ENCODE measurements at regions not wholly inside any gene's neighbourhood (a gene's known extent, or its start where the extent isn't known, plus 50 kb on each side); places are given as distances from the start of the nearest gene placed in this dataset.

DNA sequence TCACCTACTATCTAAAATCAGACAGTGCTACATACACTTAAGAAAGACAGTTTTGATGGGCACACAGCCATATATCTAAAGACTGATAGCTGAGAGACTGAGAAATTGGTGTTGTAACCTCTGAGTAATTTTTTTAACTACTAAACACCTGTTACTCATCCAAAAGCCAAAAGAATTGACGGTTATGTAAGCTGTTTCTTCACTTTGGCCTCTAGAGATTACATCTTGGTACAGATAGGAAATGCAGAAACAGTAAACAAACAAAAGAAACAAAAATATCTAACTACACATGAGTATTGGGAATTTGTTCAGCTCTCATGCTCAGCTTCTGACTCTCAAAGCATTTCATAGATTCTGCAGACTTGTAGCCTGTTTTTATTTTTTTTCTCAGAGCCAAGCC is 152.1 kb upstream of the GAS1 start:
- TF ChIP-seq, protein P1, sequence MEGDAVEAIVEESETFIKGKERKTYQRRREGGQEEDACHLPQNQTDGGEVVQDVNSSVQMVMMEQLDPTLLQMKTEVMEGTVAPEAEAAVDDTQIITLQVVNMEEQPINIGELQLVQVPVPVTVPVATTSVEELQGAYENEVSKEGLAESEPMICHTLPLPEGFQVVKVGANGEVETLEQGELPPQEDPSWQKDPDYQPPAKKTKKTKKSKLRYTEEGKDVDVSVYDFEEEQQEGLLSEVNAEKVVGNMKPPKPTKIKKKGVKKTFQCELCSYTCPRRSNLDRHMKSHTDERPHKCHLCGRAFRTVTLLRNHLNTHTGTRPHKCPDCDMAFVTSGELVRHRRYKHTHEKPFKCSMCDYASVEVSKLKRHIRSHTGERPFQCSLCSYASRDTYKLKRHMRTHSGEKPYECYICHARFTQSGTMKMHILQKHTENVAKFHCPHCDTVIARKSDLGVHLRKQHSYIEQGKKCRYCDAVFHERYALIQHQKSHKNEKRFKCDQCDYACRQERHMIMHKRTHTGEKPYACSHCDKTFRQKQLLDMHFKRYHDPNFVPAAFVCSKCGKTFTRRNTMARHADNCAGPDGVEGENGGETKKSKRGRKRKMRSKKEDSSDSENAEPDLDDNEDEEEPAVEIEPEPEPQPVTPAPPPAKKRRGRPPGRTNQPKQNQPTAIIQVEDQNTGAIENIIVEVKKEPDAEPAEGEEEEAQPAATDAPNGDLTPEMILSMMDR (IDR thresholded peaks at IDR 0.05) = no peak
- Mint-ChIP-seq H3K27me3 (peaks cover 7% of the 10 kb centered on the region), H3K27ac (no peak overlapping the region), H3K4me1 (ENCODE audit: low read depth) (no peaks in the 10 kb centered on the region), H3K4me3 (no peak overlapping the region), H3K9me3 (peaks cover 2% of the 10 kb centered on the region), H3K36me3 (ENCODE audit: low read depth) (no peaks in the 10 kb centered on the region)
- no peak for DNase-seq
- ChIA-PET CTCF (no interaction called here), POLR2A (interaction anchor here (1.0 kb wide), 1 partner anchor 9 kb away, joined by 3 read pairs; no protein-coding TSS in a partner anchor)
- no peak for ATAC-seq
- intact Hi-C loops (cut with micrococcal nuclease) = no loop called here

DNA sequence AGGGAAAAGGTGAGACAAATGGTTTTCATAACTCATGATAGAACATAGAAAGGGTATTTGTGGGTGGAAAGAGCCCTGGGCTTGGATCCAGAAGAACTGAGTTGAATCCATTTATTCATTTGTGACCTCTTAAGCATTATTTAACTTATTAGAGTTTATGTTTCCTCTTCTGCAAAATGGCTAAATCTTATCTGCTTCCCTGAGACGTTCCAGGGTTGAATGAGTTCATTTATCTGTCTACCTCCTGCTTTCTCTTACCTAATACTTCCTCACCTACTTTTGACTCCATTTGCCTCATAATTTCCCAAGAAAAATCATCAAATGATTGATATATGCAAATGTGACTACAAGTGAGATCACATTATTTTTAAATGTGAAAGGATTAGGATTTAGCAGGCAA is 152.7 kb upstream of the GAS1 start:
- ATAC-seq = no peak
- no peak overlapping the region for H3K4me3 Mint-ChIP-seq
- peaks cover 8% of the 10 kb centered on the region for H3K27me3 Mint-ChIP-seq
- H3K27ac Mint-ChIP-seq = no peak overlapping the region
- no peaks in the 10 kb centered on the region for H3K4me1 Mint-ChIP-seq (ENCODE audit: low read depth)
- DNase-seq = no peak
- TF ChIP-seq, protein P1 (IDR thresholded peaks at IDR 0.05) = no peak
- H3K9me3 Mint-ChIP-seq = no peaks in the 10 kb centered on the region
- intact Hi-C loops (cut with micrococcal nuclease) = no loop called here
- no peaks in the 10 kb centered on the region for H3K36me3 Mint-ChIP-seq (ENCODE audit: low read depth)
- ChIA-PET CTCF (no interaction called here), POLR2A (interaction anchor here (1.0 kb wide), 1 partner anchor 8 kb away, joined by 3 read pairs; no protein-coding TSS in a partner anchor)

DNA sequence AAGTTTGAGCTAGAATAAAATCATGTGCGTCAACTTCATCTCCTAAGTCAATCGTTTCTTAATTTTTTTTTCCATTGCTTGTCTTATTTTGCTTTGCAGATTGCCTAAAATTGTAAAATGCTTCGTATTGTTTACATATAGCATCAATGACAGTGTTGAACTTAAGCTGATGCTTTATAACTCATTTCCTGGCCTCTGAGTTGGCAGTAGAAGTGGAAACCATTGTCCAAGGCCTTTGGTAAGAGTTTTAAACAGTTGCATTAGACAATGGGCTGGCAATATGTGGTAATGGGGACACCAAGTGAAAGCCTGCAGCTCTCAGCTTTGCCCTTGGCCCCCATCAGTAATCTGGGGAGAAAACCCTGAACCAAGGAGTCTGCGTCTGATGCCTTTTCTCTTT is 154.8 kb upstream of the GAS1 start:
- no peak overlapping the region for H3K4me3 Mint-ChIP-seq
- H3K27me3 Mint-ChIP-seq = peaks cover 15% of the 10 kb centered on the region
- no peaks in the 10 kb centered on the region for H3K4me1 Mint-ChIP-seq (ENCODE audit: low read depth)
- CTCF ChIA-PET = no interaction called here
- intact Hi-C loops (cut with micrococcal nuclease) = no loop called here
- H3K27ac Mint-ChIP-seq = no peak overlapping the region
- no peaks in the 10 kb centered on the region for H3K9me3 Mint-ChIP-seq
- ATAC-seq (no peak), DNase-seq (no peak)
- POLR2A ChIA-PET = no interaction called here
- TF ChIP-seq, protein P1 (IDR thresholded peaks at IDR 0.05) = no peak
- no peaks in the 10 kb centered on the region for H3K36me3 Mint-ChIP-seq (ENCODE audit: low read depth)

DNA sequence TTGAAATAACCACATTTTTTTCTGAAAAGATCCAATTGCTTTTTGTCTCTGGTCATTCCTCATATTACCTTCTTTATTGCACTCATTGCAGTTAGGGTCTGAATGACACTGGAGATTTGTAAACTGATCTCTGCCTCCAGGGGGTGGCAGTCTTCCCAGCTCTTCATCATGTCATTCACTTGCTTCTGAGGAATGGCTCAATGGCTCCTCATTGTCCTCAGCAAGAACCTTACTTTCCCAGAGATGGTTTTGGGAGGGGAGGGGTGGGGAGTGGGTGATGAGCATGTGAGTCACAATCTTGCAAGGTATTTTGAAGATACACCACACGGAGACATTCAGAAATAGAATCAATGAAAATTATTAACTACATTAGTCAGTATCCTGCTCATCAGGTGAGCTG is 159.8 kb upstream of the GAS1 start:
- intact Hi-C loops (cut with micrococcal nuclease) = no loop called here
- H3K4me1 Mint-ChIP-seq (ENCODE audit: low read depth) = no peaks in the 10 kb centered on the region
- no peak for ATAC-seq
- H3K27ac Mint-ChIP-seq = no peak overlapping the region
- H3K36me3 Mint-ChIP-seq (ENCODE audit: low read depth) = no peaks in the 10 kb centered on the region
- no peak for DNase-seq
- POLR2A ChIA-PET = no interaction called here
- peaks cover 15% of the 10 kb centered on the region for H3K27me3 Mint-ChIP-seq
- CTCF ChIA-PET = no interaction called here
- TF ChIP-seq, protein P1 (IDR thresholded peaks at IDR 0.05) = no peak
- H3K9me3 Mint-ChIP-seq = no peaks in the 10 kb centered on the region
- H3K4me3 Mint-ChIP-seq = no peak overlapping the region

DNA sequence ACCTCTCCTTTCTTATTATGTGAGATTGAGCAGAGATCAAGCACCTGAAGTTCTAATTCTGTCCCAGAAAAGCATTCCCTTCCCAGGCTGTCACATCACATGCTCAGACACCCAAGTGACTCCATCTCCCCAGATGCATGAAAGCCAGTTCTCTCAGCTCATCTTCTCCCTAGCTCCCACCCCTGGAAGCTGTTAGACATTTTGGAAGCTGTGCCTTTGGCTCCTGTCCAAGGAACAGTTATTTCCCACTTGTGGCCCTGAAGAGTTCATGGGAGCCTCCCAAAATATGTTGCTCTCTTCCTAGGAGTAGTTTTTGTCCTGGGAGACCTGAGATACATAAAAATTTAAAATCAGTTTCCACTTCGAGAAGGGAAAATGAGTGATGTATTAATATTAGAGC is 161.4 kb upstream of the GAS1 start:
- Mint-ChIP-seq H3K36me3 (ENCODE audit: low read depth) (no peaks in the 10 kb centered on the region), H3K27ac (no peak overlapping the region), H3K9me3 (no peaks in the 10 kb centered on the region), H3K27me3 (peaks cover 14% of the 10 kb centered on the region), H3K4me1 (ENCODE audit: low read depth) (no peaks in the 10 kb centered on the region), H3K4me3 (no peak overlapping the region)
- no peak for ATAC-seq
- CTCF ChIA-PET = no interaction called here
- intact Hi-C loops (cut with micrococcal nuclease) = no loop called here
- POLR2A ChIA-PET = interaction anchor here (1.1 kb wide), 1 partner anchor 9 kb away, joined by 3 read pairs; no protein-coding TSS in a partner anchor
- TF ChIP-seq, protein P1 (IDR thresholded peaks at IDR 0.05) = no peak
- no peak for DNase-seq

Data from activated CD8-positive, alpha-beta T cell treated with anti-CD3 and anti-CD28 coated beads for 36 hours (primary cell).